ENCODE measurements at regions not wholly inside any gene's neighbourhood (a gene's known extent, or its start where the extent isn't known, plus 50 kb on each side); places are given as distances from the start of the nearest gene placed in this dataset.

DNA sequence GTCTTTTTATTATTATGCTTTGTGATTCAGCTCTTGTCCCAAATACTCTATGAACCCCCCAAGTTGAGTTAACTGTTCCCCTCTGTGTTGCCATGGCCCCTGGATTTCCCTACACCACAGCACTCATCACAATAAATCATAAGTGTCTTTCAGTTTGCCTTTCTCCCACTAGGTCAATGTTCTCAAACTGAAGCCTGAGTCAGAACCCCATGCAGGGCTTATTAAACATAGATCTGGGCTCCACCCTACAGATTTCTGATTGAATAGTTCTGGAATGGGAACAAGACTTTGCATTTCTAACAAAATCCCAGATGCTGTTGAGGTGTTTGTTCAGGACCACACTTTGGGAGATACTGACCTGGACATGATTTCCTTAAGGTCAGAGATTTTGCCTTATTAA is 199.4 kb downstream of the TBX5 start:
- Histone ChIP-seq H3K27me3 (ENCODE audit: control insufficient read depth, insufficient read depth, low read length) (no peaks in the 10 kb centered on the region), H3K36me3 (ENCODE audit: control insufficient read depth, insufficient read depth, low read length) (no peaks in the 10 kb centered on the region), H3K4me3 (ENCODE audit: low read depth, low read length) (no peak overlapping the region)
- TF ChIP-seq CTCF (IDR thresholded peaks at IDR 0.05; ENCODE audit: insufficient read depth, low read length, poor library complexity, severe bottlenecking), result no peak
- DNase-seq (ENCODE audit: low read depth), result no peak

DNA sequence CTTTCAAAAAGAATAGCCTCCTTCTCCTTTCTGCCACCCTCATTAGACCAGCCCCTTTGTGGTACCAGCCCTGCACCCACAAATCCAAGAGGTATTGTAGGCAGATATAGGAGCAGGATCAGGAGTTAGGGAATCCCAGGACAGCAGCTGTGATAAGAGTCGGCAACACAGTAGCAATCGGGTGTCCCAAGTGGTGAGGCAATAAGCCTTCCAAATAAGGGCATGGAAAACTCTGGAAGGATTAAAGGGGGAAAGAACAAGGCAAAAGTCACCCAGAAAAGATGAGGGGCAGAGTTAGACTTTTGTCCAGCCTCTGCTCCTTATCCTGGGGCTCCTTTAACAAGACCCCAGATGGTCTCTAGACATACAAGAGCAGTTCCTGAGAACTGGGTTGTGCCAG is 204.2 kb downstream of the TBX5 start:
- DNase-seq (ENCODE audit: low read depth), result no peak
- no peak overlapping the region for H3K4me3 ChIP-seq (ENCODE audit: low read depth, low read length)
- no peaks in the 10 kb centered on the region for H3K27me3 ChIP-seq (ENCODE audit: control insufficient read depth, insufficient read depth, low read length)
- no peaks in the 10 kb centered on the region for H3K36me3 ChIP-seq (ENCODE audit: control insufficient read depth, insufficient read depth, low read length)
- TF ChIP-seq CTCF (IDR thresholded peaks at IDR 0.05; ENCODE audit: insufficient read depth, low read length, poor library complexity, severe bottlenecking), result no peak

DNA sequence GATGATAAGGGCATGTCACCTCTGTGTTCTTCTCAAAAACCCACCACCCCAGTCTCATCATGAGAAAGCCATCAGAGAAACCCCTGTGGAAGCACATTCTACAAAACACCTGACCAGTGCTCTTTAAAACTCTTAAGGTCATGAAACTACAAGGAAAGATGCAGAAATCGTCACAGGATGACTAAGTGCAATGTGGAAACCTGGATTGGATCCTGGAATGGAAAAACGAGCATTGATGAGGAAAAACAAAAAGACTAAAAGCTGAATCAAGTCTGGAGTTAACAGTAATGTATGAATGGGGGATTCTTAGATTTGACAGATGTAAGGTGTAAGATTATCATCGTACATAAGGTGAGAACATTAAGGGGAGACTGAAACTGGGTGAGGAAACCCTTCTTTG is 211.0 kb downstream of the TBX5 start:
- no peaks in the 10 kb centered on the region for H3K27me3 ChIP-seq (ENCODE audit: control insufficient read depth, insufficient read depth, low read length)
- no peak for TF ChIP-seq CTCF (IDR thresholded peaks at IDR 0.05; ENCODE audit: insufficient read depth, low read length, poor library complexity, severe bottlenecking)

DNA sequence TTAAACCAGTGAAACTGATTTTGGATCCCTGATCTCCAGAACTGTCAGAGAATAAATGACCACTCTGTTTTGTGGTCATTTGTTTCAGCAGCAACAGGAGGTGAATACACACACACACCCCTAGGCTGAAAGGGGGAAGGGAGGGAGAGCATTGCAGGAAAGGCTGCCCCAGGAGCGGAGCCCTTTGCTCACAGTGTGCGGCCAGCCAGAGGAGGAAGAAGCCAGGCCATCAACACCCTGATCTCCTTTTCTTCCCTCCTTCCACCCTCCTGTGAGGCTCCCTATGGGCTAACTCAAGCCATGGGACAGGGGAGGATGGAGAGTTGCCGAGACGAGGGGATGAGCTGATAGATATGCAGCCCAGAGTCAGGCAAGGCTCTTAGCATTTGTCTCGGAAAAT is 211.9 kb downstream of the TBX5 start:
- no peak for DNase-seq (ENCODE audit: low read depth)
- Histone ChIP-seq H3K27me3 (ENCODE audit: control insufficient read depth, insufficient read depth, low read length) (no peaks in the 10 kb centered on the region), H3K36me3 (ENCODE audit: control insufficient read depth, insufficient read depth, low read length) (no peaks in the 10 kb centered on the region), H3K4me3 (ENCODE audit: low read depth, low read length) (no peak overlapping the region)
- no peak for TF ChIP-seq CTCF (IDR thresholded peaks at IDR 0.05; ENCODE audit: insufficient read depth, low read length, poor library complexity, severe bottlenecking)

More for the DNA sequence above, 211.0 kb downstream of the TBX5 start:
- H3K36me3 ChIP-seq (ENCODE audit: control insufficient read depth, insufficient read depth, low read length), result no peaks in the 10 kb centered on the region
- no peak overlapping the region for H3K4me3 ChIP-seq (ENCODE audit: low read depth, low read length)
- no peak for DNase-seq (ENCODE audit: low read depth)

DNA sequence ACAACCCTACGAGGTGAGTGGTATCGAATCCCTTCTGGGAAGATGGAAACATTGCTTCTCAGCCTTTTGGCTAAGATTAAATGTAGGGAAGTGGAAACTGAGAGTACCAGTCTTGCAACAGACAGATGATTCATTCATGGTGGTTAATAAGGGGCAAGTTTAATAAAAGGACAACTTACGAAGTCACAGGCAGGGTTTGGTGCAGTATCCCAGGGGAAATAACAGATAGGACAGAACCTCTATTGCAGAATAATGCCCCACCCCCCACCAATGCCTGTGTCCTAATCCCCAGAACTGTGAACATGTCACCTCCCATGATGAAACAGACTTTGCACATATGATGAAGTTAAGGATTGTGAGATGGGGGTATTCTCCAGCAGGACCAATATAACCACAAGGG is 212.5 kb downstream of the TBX5 start:
- H3K27me3 ChIP-seq (ENCODE audit: control insufficient read depth, insufficient read depth, low read length), result no peaks in the 10 kb centered on the region
- H3K4me3 ChIP-seq (ENCODE audit: low read depth, low read length), result no peak overlapping the region
- no peak for DNase-seq (ENCODE audit: low read depth)
- no peaks in the 10 kb centered on the region for H3K36me3 ChIP-seq (ENCODE audit: control insufficient read depth, insufficient read depth, low read length)
- TF ChIP-seq CTCF (IDR thresholded peaks at IDR 0.05; ENCODE audit: insufficient read depth, low read length, poor library complexity, severe bottlenecking), result no peak

DNA sequence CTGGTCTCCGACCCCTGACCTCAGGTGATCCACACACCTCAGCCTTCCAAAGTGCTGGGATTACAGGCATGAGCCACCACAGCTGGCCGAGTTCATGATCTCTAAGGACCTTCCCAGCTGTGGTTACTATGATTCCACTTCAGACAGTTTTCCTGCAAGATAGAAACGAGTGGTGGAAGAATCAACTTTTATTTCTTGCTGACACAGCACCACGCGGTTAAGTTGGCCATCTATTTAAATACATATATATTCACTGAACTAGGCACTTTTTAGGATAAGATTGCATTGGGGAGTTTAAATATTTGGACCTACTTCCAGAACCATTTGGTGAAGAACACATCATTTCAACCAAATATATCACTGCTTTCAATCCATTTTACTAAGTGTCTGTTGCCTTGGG is 213.4 kb downstream of the TBX5 start:
- DNase-seq (ENCODE audit: low read depth), result no peak
- Histone ChIP-seq H3K36me3 (ENCODE audit: control insufficient read depth, insufficient read depth, low read length) (no peaks in the 10 kb centered on the region), H3K27me3 (ENCODE audit: control insufficient read depth, insufficient read depth, low read length) (no peaks in the 10 kb centered on the region), H3K4me3 (ENCODE audit: low read depth, low read length) (no peak overlapping the region)
- TF ChIP-seq CTCF (IDR thresholded peaks at IDR 0.05; ENCODE audit: insufficient read depth, low read length, poor library complexity, severe bottlenecking), result no peak

Data from kidney epithelial cell (primary cell).